D721Med (cell line): ENCODE measurements at regions not wholly inside any gene's neighbourhood (a gene's known extent, or its start where the extent isn't known, plus 50 kb on each side); places are given as distances from the start of the nearest gene placed in this dataset.
A peak's percentile ranks its signal among the peaks of the same experiment; 100 is the strongest.

Experiments used
- DNase-seq: peaks from one replicate; pipeline ENCODE4 v3.0.0; 2011; ENCODE audit warnings: low spot score; ENCODE audit not compliant: insufficient read length
- FAIRE-seq: peaks from 2 replicates; lab custom pipeline; 2011; peaks lifted over from hg19 to GRCh38; lab: Jason Lieb, UNC
- CTCF ChIP-seq: IDR thresholded peaks from 2 replicates; pipeline ENCODE4 v1.5.1; 2012; ENCODE audit warnings: mild to moderate bottlenecking, control low read depth; ENCODE audit not compliant: insufficient read depth; ENCODE audit errors: missing control alignments

- DNase-seq (no peak), FAIRE-seq (peak; percentile 25)
- no peak for TF ChIP-seq CTCF
Observed at GRCh38 chr1:82565146-82565545, 764.4 kb downstream of the ADGRL2 start.

- DNase-seq (no peak), FAIRE-seq (no peak)
- TF ChIP-seq CTCF = no peak
Observed at GRCh38 chr1:82564333-82564732, 763.6 kb downstream of the ADGRL2 start.

- no peak for TF ChIP-seq CTCF
- no peak for FAIRE-seq
- DNase-seq = no peak
Observed at GRCh38 chr1:82562448-82562847, 761.7 kb downstream of the ADGRL2 start.

- no peak for FAIRE-seq
- TF ChIP-seq CTCF = no peak
- no peak for DNase-seq
Observed at GRCh38 chr1:82560566-82560965, 759.8 kb downstream of the ADGRL2 start.

- TF ChIP-seq CTCF = no peak
- no peak for FAIRE-seq
- DNase-seq = no peak
Observed at GRCh38 chr1:82555501-82555900, 754.8 kb downstream of the ADGRL2 start.

- no peak for DNase-seq
- FAIRE-seq = no peak
- no peak for TF ChIP-seq CTCF
Observed at GRCh38 chr1:82549841-82550240, 749.1 kb downstream of the ADGRL2 start.

GRCh38 chr1:82542766-82543165 is 742.0 kb downstream of the ADGRL2 start:
- FAIRE-seq (no peak), DNase-seq (no peak)
- TF ChIP-seq CTCF = no peak
